Panc1 (cell line): ENCODE measurements at regions not wholly inside any gene's neighbourhood (a gene's known extent, or its start where the extent isn't known, plus 50 kb on each side); places are given as distances from the start of the nearest gene placed in this dataset.

Experiments
- ATAC-seq: fragments of 200-7000 bp; cut with Tn5 transposase; 2 replicates; pipeline ENCODE4 v1.9.1; 2020; ENCODE audit warnings: mild to moderate bottlenecking, moderate library complexity
- BruUV-seq: library from RNA; stranded (reverse); fragments of 400-500 nt; replicated peaks from 2 replicates; lab custom pipeline; 2021; lab: Mats Ljungman, UMichigan
- CTCF ChIA-PET: fragments of 300-600 bp; sonication (Branson Sonifier 250); formaldehyde crosslinking; loops from one replicate; lab custom pipeline; 2022; ENCODE audit warnings: antibody characterized with exemption; lab: Charles Lee
- POLR2A ChIA-PET: fragments of 300-600 bp; sonication (Branson Sonifier 250); formaldehyde crosslinking; loops from one replicate; lab custom pipeline; 2022; ENCODE audit warnings: antibody characterized with exemption; lab: Charles Lee
- DNase-seq: peaks from one replicate; pipeline ENCODE4 v3.0.0-alpha.2; 2010; ENCODE audit warnings: low read depth, low spot score
- H3K27ac ChIP-seq: 2 replicates; pipeline ENCODE4 v1.5.1; 2011; ENCODE audit warnings: mild to moderate bottlenecking, low read length, inconsistent platforms
- H3K27me3 ChIP-seq: fragments of 200-500 bp; sonication (Bioruptor generic); 2 replicates; pipeline ENCODE4 v1.6.0; 2014; ENCODE audit warnings: low read length, inconsistent platforms; ENCODE audit not compliant: control insufficient read depth, insufficient read depth
- H3K36me3 ChIP-seq: fragments of 200-500 bp; sonication (Bioruptor generic); 2 replicates; pipeline ENCODE4 v1.5.1; 2014; ENCODE audit warnings: inconsistent platforms, mild to moderate bottlenecking, low read length, moderate library complexity; ENCODE audit not compliant: control insufficient read depth, insufficient read depth
- H3K4me1 ChIP-seq: 2 replicates; pipeline ENCODE4 v1.5.1; 2011; ENCODE audit warnings: inconsistent platforms, mild to moderate bottlenecking, low read length, moderate library complexity; ENCODE audit not compliant: control insufficient read depth, insufficient read depth
- H3K4me3 ChIP-seq, 2 experiments: 2 replicates each; pipeline ENCODE4 v1.5.1; 2011 to 2012; ENCODE audit warnings: low read depth in 2 of 2, low read length in 2 of 2, mild to moderate bottlenecking in 2 of 2, inconsistent platforms in 1 of 2, moderate library complexity in 1 of 2
- H3K9me3 ChIP-seq: fragments of 200-500 bp; sonication (Bioruptor generic); 2 replicates; pipeline ENCODE4 v1.5.1; 2014; ENCODE audit warnings: low read depth, mild to moderate bottlenecking, inconsistent platforms, low read length, moderate library complexity; ENCODE audit not compliant: control insufficient read depth, insufficient read depth
- CTCF ChIP-seq: fragments of 450-650 bp; IDR thresholded peaks from 2 replicates; pipeline ENCODE4 v1.5.1; 2017; ENCODE audit warnings: mild to moderate bottlenecking
- POLR2AphosphoS5 ChIP-seq: IDR thresholded peaks from 2 replicates; pipeline ENCODE4 v1.6.1; 2012; ENCODE audit warnings: mild to moderate bottlenecking, low read depth, low read length, moderate library complexity
- SIN3A ChIP-seq: IDR thresholded peaks from 2 replicates; pipeline ENCODE4 v1.6.1; 2012; ENCODE audit warnings: low read depth, mild to moderate bottlenecking, low read length, moderate library complexity, borderline replicate concordance; ENCODE audit not compliant: insufficient read depth
- TCF7L2 ChIP-seq: IDR thresholded peaks from 2 replicates; pipeline ENCODE4 v1.6.1; 2011; ENCODE audit warnings: mild to moderate bottlenecking, low read depth, low read length, inconsistent platforms
- in situ Hi-C: cut with HindIII; loops from 2 replicates; pipeline ENCODE4 v1.10.0; 2016; ENCODE audit warnings: low sequenced_read_pairs, low pct_unique_long_range_greater_than_20kb
- intact Hi-C: fragments of 100-400 bp; cut with micrococcal nuclease; formaldehyde crosslinking; loops from one replicate; pipeline ENCODE4 v1.10.0; 2022; ENCODE audit not compliant: unreplicated experiment
- TF ChIP-seq, protein P1 (sequence below), 2 experiments: IDR thresholded peaks; 2 replicates each; pipeline ENCODE4 v1.6.1; 2011 to 2012; ENCODE audit warnings: low read depth in 2 of 2, control low read depth in 1 of 2, low read length in 1 of 2, mild to moderate bottlenecking in 1 of 2, moderate library complexity in 1 of 2; ENCODE audit not compliant: insufficient read depth in 1 of 2

GRCh38 chr10:65720901-65721300 is 1204.9 kb upstream of the LRRTM3 start:
- ATAC-seq (no peak), DNase-seq (no peak)
- Histone ChIP-seq H3K4me1 (no peaks in the 10 kb centered on the region), H3K36me3 (no peaks in the 10 kb centered on the region), H3K4me3 (no peak overlapping the region), H3K9me3 (peaks cover 7% of the 10 kb centered on the region; the same call in 1 of the 2 replicates), H3K27ac (no peak overlapping the region), H3K27me3 (no peaks in the 10 kb centered on the region)
- BruUV-seq, result no TSS peak
- CTCF ChIA-PET, result no interaction called here
- TF ChIP-seq TCF7L2, result no peak
- TF ChIP-seq POLR2AphosphoS5, result no peak
- no peak for TF ChIP-seq SIN3A
- no peak for TF ChIP-seq CTCF
- TF ChIP-seq, protein P1, sequence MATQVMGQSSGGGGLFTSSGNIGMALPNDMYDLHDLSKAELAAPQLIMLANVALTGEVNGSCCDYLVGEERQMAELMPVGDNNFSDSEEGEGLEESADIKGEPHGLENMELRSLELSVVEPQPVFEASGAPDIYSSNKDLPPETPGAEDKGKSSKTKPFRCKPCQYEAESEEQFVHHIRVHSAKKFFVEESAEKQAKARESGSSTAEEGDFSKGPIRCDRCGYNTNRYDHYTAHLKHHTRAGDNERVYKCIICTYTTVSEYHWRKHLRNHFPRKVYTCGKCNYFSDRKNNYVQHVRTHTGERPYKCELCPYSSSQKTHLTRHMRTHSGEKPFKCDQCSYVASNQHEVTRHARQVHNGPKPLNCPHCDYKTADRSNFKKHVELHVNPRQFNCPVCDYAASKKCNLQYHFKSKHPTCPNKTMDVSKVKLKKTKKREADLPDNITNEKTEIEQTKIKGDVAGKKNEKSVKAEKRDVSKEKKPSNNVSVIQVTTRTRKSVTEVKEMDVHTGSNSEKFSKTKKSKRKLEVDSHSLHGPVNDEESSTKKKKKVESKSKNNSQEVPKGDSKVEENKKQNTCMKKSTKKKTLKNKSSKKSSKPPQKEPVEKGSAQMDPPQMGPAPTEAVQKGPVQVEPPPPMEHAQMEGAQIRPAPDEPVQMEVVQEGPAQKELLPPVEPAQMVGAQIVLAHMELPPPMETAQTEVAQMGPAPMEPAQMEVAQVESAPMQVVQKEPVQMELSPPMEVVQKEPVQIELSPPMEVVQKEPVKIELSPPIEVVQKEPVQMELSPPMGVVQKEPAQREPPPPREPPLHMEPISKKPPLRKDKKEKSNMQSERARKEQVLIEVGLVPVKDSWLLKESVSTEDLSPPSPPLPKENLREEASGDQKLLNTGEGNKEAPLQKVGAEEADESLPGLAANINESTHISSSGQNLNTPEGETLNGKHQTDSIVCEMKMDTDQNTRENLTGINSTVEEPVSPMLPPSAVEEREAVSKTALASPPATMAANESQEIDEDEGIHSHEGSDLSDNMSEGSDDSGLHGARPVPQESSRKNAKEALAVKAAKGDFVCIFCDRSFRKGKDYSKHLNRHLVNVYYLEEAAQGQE (IDR thresholded peaks at IDR 0.05; ENCODE audit: insufficient read depth in 1 of 2, low read depth in 2 of 2, low read length in 1 of 2), result no peak
- POLR2A ChIA-PET, result no interaction called here
- intact Hi-C loops (no loop called here), in situ Hi-C loops (no loop called here)

DNA sequence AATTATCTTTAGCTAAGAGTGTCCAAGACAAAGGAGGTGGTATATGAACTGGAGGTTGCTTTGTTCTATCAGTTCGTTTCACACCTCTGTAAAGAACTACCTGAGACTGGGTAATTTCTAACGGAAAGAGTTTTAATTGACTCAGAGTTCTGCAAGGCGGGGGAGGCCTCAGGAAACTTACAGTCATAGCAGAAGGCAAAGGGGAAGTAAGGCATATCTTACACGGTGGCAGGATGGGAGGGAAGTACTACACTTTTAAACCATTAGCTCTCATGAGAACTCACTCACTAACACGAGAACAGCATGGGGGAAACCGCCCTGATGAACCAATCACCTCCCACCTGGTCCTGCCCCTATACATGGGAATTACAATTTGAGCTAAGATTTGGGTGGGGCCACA is 1202.3 kb upstream of the LRRTM3 start:
- CTCF ChIA-PET, result no interaction called here
- BruUV-seq, result no TSS peak

More for the DNA sequence above, 1202.3 kb upstream of the LRRTM3 start:
- Histone ChIP-seq H3K4me3 (no peak overlapping the region), H3K4me1 (no peaks in the 10 kb centered on the region), H3K27me3 (no peaks in the 10 kb centered on the region), H3K27ac (no peak overlapping the region), H3K36me3 (no peaks in the 10 kb centered on the region), H3K9me3 (peaks cover 7% of the 10 kb centered on the region; the same call in 1 of the 2 replicates)
- DNase-seq (no peak), ATAC-seq (no peak)
- TF ChIP-seq SIN3A, result no peak
- TF ChIP-seq, protein P1 (IDR thresholded peaks at IDR 0.05; ENCODE audit: insufficient read depth in 1 of 2, low read depth in 2 of 2, low read length in 1 of 2), result no peak
- TF ChIP-seq CTCF, result no peak
- TF ChIP-seq POLR2AphosphoS5, result no peak
- in situ Hi-C loops (no loop called here), intact Hi-C loops (no loop called here)
- POLR2A ChIA-PET, result no interaction called here
